ENCODE measurements at regions not wholly inside any gene's neighbourhood (a gene's known extent, or its start where the extent isn't known, plus 50 kb on each side); places are given as distances from the start of the nearest gene placed in this dataset.
"Not testable (repeated sequence)": the region's sequence is repeated elsewhere in the genome, so short reads cannot be mapped to it uniquely, and the experiment has no call there.

DNA sequence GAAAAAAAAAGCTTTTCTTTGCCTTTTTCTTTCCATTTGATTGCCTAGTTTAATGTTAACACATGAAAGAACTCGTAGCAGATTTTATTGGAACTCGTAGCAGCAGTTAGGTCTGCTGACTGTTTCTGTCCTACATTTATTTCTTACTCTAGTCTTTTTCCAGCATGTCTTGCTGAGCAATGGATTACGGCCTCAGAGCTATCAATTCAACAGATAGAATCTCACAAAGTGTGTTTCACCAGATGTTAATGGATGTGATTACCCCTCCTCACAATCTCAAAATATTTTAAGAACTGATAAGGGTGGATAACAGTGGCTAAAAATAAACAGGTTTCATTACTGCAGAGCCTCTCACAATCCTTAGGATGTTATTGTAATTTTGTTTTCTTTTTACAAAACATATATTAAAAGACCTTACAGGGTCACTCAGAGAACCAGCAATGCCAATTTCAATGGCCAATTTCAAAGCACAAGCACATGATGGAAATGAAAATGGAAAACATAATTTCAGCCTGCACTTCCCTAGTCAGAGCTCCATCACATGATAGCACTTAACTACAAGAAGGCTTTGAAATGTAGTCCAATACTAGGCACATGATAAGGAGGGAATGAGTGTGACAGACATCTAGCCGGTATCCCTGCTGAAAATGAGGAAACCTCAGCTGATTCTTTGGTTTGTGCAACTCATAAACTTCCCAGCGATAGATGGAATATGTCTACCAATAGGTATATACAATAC is 838.1 kb upstream of the SEMA6D start:
- DNase-seq: no peak

DNA sequence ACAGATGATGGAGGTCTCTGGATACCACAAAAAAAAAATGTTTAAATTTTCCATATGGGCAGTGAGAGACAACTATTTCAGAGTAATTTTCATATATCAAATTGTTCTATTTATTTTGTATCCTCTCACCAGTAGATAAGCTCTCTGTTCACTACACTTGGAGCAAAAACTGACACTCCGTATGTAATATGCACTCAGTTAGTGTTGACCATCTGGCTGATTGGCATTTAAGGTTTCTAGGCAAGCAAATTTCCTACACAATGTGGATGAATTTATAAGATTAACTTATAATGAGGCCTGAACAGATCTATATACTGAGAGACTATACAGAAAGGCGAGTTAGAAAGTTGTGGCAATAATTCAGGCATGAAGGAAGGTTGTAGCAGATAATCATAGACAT is 836.5 kb upstream of the SEMA6D start:
- DNase-seq: no peak

DNA sequence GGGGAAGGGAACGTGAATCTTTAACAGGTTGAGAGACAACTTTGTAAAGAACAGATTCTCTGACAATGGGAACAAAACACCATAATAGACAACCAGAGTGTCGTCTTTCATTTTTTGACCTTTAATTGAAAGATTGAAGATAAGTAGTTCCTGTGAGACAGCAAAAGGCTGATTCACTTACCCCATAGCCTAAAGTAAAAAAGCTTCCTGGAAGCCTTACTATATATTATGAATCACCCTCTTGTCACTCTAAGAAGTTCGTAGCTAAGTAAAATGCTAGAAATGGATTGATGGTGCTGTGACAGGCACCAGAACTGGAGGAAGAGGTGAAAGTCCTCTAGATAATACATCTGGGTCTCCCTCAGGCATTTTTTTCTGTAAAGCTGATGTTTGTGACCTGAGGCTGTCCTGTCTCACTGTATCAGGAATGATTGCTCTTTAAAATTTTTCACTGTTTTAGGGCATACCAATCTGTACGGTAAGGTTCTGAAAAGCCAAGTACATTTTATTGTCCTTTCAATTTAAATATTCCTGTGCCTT is 824.6 kb upstream of the SEMA6D start:
- DNase-seq: no peak

DNA sequence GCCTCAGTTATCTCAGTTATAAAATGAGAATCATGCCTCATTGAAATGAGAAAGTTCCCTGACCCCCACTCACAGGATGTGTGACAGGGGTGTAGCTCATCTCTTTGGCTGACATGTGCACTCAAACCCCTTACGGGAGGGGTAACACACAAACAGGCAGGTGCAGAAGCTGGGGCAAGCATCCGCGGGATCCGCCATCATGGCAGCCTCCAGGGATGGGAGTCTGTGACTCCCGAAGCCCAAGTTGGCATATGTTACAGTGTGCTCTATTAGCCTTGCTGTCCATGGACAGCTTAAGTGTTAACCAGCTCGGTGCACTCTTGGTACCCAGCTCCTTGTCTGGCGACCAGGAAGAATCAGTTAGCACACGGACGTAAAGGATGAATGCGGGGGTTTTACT is 822.7 kb upstream of the SEMA6D start:
- DNase-seq: no peak

DNA sequence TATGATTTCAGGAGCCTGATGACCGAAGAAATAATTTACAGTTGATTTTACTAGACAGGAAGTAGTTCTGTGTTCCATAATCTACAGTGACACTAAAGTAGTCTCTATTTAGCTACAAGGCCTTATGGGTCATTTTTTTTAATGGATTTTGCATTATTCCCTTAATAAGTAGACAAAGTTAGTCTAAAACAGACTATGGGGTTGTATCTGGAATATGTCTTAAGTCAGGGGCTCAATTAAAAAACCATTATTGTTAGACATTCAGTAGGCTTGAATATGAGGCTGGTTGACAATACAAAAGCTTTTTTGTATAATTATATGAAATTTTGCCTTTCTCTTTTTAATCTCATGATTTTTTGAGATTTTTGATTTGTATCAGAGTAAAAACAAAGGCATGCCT is 820.0 kb upstream of the SEMA6D start:
- DNase-seq: no peak

DNA sequence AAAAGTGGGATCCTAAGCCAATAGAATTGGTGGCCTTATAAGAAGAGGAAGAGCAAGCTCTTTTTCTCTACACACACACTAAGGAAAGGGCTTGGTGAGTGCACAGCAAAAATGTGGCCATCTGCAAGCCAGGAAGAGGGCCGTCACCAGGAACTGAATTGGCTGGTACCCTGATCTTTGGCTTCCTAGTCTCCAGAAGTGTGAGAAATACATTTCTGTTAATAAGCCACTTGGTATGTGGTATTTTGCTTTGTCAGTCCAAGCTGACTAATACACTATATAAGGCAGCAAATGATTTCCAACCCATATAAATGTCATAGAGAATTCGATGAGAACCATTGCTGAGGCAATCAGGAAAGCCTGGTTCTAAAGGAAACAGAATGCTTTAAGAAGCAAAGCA is 816.3 kb upstream of the SEMA6D start:
- DNase-seq: no peak

DNA sequence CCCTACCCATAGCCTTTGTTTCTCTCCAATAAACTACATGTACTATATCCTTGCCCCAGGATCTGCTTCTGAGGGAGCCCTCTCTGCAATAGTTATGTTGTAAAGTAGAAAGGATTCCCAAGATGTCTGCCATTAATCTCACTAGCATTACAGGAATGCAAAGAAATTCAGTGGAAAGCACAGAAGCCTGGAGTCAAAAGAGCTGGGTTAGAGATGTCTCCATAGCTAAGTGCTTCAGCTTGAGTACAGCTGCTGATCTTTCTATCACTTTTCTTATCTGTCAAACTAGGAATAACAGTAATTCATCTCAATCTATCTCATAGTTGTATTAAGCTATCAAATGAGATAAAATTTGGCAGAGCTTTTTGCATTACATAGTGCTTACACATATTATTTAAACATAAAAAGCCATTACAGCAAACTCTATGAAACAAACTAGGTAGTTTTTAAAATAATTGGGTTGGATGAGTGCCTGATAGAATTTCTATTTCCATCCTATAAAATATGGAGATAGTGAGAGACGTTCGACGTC is 799.5 kb upstream of the SEMA6D start:
- no peak for DNase-seq

DNA sequence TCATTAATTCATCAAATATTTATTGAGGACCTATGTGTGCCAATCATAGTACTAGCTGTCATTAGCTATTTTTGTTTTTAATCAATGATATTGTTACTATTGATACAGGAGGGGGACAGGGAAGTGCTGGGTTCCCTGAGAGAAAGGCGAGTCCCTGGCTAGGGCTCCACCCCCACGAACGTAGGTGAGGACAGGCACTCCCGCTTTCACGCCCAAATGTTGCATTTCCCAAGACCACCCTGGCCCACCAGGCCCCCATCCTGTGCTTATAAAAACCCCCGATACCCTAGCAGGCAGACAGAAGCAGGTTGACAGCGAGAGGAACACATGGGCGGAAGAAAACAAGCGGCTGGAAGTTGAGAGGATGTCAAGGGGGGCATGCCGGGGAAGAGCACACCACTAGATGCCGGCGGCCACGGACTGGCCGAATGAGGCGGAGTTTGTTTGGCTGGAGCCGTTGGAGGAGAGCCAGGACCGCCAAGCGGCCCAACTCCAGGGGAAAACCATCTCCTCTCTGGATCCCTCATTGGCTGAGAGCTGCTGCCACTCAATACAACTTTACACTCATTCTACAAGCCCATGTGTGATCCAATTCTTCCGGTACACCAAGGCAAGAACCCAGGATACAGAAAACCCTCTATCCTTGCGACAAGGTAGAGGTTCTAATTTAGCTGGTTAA is 798.7 kb upstream of the SEMA6D start:
- DNase-seq: no peak

DNA sequence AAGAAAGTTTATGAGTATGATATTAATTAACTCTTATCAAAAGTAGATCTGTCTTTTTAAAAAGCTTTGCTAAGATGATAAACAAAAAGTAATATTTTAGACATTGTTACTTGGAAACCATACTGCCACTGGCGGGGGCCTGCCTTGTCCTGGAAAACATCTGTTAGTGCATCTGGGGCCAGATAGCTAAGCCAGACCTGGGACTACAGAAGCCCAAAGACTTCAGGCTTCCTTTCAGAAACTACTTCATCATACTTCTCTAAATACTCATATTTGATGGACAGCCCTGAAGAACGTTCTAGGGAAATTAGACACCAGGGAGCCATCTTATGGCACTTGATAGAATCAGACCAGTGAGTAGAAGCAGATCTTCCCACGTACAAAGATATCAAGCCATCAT is 795.4 kb upstream of the SEMA6D start:
- DNase-seq: no peak

DNA sequence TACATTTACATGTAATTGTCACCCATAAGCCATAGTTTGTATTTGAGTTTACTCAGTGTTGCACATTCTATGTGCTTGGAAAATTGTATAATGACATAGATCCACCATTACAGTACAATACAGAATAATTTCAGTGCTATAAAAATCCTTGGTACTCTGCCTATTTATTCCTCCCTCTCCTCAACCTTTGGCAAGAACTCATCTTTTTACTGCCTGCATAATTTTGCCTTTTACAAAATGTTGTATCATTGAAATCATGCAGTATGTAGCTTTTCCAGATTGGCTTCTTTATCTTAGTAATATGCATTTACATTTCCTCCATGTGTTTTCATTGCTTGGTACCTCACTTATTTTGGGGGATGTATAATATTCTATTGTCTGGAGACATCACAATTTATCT is 786.9 kb upstream of the SEMA6D start:
- no peak for DNase-seq

DNA sequence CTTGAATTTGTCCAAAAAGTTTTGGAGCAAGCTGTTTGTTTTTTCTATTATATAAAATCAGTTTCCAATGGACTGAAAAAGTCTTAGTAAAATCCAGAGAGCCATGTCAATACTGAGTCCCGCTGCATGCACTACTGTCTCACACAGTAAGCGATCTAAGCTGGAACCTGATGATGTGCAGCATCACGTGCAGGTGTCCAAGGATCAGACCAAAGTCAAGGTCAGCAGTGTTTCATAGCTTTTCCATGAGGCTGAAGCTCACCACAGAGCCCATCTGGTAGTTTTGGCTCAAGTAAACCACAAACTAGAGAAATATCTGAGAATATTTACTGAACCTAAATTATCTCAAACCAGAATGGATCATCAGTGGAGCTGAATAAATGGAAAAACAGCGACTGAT is 784.0 kb upstream of the SEMA6D start:
- DNase-seq: no peak

DNA sequence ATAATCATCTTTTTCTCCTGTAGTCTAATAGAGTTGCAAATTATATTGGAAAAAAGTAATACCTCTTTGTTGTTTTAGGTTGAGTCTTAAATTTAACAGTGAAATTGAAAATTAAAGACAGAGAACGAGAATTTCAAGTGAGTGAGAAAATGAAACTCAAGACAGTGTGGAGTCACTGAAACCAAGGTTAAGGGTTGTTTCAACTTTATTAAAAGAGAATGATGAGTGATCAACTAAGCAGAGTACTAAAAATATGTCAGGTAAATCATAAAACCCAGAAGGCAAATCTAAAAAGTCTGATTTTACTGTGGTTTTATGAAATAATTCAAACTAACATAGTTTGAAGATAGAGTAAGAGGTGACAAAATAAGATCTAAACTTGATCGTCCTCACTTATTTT is 782.5 kb upstream of the SEMA6D start:
- no peak for DNase-seq

DNA sequence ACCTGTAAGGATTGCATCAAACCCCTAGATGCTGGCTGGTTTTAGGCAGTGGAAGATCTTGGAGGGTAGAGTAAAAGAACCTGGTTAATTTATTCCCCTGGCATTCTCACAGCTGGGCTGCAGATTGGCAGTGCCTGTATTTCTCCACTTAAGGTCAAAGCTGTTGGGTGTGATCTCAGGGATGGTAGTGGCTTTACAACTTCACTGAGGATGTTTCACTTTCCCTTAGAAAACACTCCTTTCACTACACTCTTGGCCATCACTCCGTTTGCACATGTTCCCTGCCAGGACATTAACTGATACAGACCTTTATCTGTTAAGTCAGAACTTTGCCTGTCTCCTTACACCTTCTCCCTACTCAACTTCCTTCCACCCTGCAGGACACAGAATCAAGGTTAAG is 779.1 kb upstream of the SEMA6D start:
- no peak for DNase-seq

DNA sequence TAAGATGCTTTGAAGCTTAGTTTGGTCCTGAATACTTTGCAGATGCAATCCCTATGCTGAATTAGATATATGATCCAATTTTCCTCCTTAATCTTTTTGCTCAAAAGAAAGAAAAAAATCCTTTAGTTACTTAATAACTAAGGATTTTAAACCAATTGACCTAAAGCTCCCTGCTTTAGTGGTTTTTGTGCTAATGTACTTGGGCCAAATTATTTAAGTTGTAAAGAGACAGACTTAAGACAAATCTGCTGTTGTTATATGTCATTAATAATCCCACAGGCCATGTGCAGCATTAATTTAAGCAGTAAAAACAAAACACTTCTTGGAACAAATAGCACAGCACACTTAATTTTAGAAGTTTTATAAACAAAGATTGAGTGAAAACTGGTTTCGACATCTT is 776.1 kb upstream of the SEMA6D start:
- DNase-seq: no peak

DNA sequence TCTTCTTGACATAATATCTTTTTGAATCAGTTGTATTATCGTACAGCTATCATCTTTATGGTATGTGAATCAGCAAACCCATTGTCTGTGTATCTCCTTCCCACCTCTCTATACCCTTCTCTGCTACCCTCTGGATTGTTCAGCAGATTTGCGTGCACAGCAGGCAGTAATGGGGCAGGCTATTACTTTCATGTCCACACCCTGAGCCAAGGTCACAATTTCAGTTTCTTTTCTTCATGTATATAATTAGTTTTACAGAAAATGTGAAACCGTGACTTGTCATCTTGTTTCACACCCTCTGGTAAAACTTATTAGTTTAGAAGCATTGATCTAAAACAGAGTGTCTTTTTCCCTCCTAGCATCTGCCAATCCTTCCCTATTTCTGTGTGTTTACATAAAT is 770.4 kb upstream of the SEMA6D start:
- no peak for DNase-seq

DNA sequence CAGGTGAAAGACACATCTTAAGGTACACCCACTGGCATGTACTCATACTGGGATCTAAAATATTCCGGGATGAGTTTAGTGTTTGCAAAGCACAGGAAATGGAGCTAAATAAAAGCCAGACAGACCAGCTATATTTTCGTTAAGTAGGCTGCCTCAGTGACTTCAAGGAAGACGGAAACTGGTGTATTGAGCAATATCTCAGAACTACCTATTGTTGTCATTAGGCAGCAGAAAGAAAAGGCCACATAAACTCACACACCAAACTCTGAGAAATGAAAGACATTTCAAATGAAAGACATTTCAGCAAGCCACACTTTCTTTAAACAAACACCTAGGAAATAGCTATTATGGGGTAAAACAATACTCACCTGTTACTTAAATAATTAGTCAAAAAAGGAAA is 761.7 kb upstream of the SEMA6D start:
- no peak for DNase-seq

DNA sequence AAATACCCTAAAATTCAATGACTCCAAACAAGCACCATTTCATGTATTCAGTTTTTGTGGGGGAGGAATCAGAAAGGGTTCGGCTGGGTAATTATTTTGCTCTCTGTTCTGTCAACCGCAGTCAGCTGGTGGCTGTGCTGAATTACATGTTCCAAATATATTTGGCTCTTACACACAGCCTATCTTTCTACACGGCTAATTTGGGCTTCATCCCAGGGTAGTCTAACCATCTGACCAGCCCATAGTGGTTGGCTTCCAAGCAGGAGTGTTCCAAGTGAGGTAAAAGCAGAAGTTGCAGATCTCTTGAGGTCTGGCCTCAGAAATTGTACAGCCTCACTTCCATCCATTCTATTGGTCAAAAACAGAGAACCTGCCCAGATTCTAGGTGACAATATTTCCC is 760.8 kb upstream of the SEMA6D start:
- no peak for DNase-seq

DNA sequence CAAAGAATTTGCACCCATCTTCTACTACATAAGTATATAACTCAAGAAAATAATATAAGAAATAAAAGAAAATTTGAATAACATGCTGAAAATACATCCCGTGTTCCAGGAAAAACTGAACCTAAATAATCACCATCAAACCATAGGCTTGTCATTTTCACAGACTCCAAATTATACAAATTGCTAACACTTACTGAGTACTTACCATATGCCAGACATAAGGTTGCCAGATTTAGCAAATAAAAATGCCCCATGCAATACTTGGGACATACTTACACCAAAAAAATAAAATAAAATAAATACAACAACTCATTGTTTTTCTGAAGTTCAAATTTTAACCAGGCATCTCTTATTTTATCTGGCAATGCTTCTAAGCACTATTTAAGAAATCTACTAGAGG is 760.4 kb upstream of the SEMA6D start:
- DNase-seq: no peak

DNA sequence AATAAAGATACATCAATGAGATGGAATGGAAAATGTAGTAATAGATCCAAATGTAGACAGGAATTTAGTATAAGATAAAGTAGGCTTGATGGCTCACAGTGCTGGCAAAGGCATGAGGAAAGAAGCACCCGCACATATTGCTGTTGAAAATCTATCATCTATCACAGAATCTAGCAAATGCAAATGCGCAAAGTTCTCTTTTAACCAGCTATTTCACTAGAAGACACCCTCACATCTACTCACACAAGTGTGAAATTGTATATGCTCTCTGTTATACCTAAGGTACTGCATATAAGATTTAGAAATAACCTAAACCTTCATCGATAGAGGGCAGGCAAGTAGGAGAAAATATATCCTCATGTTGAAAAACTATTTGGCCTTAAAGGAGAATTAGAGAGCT is 756.7 kb upstream of the SEMA6D start:
- DNase-seq: no peak

DNA sequence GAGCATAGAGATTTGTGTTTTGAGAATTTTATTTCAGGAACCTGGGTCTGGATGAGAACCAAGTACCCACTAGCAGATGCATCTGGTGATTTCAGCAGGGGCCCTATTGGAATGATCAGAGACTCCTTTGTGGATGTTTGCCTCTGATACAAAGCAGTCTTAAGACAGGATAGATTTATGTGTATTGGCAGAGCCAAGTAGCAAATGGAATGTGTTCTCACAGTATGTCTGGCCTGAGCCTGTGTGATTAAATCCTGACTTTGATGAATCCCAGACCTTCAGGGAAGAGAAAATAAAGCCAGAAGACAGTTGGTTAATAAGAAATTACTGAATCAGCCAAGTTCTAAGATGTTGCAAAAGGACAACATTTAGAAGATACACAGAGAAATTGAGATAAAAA is 755.5 kb upstream of the SEMA6D start:
- DNase-seq: no peak

DNA sequence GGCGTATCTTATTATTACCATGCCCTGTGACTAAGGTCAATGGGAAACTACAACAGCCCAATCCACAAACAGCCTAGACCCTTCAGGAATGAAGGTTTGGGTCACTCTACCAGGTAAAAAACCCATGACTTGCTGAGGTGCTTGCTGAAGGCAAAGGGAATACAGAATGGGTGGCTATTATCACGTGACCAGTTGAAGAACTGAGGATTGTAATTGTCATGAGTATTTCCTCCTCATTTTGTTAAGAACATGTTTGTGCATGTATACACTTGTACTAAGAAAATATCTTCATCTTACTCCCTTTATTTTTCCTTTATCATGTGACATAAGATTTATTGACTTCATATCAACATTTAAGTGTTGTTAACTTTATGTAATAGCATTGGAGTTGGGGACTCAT is 729.2 kb upstream of the SEMA6D start:
- DNase-seq: not testable (repeated sequence)

DNA sequence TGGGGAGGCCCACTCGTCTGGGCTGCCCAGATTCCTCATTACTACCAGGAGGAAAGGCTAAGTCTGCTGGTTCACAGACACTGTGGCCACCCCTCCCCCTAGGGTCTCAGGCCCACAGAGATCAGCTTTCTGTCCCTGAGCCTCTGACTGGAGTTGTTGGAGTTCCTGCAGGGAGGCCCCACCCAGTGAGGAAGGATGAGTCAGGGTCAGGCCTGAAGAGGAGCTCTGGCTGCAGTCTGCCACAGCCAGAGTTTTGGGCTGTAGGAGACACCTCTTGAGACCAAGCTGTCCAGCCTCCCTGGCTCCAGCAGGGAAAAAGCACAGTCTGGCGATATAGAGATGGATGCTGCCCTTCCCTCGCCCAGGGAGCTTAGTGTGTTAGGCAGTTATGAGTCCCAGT is 720.9 kb upstream of the SEMA6D start:
- DNase-seq: no peak

DNA sequence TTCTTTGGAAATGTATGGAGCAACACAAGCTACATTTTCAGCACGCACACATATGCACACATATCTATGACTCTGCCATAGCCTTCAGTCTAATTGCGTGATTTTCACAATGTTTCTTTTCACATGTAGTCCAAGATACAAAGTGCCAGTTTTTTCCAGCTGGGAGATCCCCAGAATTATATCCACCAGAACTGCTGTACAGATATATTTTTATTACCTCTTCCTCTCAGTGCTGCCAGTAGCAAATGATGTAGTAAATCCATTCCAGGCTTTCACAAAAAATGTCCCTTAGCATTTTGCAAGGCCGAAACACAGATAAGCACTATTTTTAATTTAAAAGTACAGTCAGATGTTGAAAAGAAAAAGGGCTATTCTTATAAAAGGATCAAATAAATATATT is 719.8 kb upstream of the SEMA6D start:
- no peak for DNase-seq

DNA sequence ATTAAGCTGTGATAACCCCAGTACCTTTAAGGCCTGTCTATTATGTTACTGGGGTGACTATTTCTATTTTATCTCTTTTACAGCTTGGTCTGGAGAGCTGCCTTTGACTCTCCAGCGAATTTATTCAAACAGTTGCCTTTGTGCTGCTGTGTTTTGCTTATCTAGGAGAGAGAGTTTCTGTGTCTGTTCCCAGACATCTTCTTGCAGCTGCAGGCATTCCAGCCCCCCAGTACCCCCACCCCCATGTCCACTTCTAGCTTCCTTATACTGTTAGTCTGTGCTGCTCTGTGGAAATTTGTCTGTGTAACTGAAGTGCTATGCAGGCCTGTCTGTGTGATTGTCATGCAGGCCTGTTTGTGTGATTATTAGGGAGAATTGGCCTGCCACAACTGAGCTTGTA is 713.7 kb upstream of the SEMA6D start:
- no peak for DNase-seq

DNA sequence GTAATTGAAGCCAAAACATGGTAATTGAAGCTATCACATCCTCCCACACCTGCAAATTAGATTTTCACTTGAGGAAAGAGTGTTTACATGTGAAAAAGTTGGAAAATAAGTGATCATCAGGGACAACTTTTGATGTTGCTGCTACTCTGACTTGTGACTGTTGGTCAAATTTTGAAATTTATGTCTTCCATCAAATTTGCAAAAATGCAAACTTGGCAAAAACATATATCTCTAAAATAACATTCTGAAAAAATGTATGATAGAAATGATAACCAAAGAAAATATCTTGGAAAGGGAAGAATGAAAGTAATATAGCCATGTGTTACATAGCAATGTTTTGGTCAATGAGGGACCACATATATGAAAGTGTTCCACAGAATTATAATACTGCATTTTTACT is 703.9 kb upstream of the SEMA6D start:
- DNase-seq: no peak

Data from NCI-H187 (cell line).